GM12874 (cell line): ENCODE measurements at regions not wholly inside any gene's neighbourhood (a gene's known extent, or its start where the extent isn't known, plus 50 kb on each side); places are given as distances from the start of the nearest gene placed in this dataset.

ENCODE experiments used
- CTCF ChIP-seq: IDR thresholded peaks from 2 replicates; pipeline ENCODE4 v1.5.1; 2011; ENCODE audit warnings: low read depth, mild to moderate bottlenecking, control low read depth, low read length, moderate library complexity; ENCODE audit not compliant: insufficient read depth

- TF ChIP-seq CTCF = no peak
Measured at GRCh38 chrX:139086246-139086645, 374.7 kb upstream of the FGF13 start.

- TF ChIP-seq CTCF = no peak
Measured at GRCh38 chrX:139085404-139085803, 373.9 kb upstream of the FGF13 start.

- TF ChIP-seq CTCF = no peak
Measured at GRCh38 chrX:139083191-139083590, 371.7 kb upstream of the FGF13 start.

- TF ChIP-seq CTCF = no peak
Measured at GRCh38 chrX:139081965-139082364, 370.4 kb upstream of the FGF13 start.

GRCh38 chrX:139079789-139080188 lies 368.3 kb upstream of the FGF13 start:
- no peak for TF ChIP-seq CTCF

GRCh38 chrX:139078761-139079280 lies 367.3 kb upstream of the FGF13 start:
- no peak for TF ChIP-seq CTCF

GRCh38 chrX:139078342-139078741 lies 366.8 kb upstream of the FGF13 start:
- no peak for TF ChIP-seq CTCF
